ENCODE measurements at regions not wholly inside any gene's neighbourhood (a gene's known extent, or its start where the extent isn't known, plus 50 kb on each side); places are given as distances from the start of the nearest gene placed in this dataset.

DNA sequence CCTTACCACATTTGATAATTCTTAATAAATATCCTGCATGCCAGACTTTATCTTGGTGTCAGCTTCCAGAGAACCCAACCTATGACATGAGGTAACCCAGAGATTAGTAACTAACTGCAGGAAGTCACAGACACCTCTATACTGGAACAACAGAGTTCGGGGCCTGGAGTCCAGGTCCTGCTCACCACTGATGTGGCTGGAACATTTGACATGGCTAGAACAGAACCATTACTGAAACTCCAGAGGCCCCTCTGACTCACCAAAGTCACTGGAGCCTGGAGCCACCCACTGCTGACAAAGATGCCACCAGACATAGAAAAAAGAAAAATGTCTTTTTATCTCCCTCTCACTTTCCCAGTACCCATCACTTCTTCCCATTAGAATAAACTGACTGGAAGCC, 403.7 kb downstream of the MID1IP1 start:
- TF ChIP-seq, protein P1, sequence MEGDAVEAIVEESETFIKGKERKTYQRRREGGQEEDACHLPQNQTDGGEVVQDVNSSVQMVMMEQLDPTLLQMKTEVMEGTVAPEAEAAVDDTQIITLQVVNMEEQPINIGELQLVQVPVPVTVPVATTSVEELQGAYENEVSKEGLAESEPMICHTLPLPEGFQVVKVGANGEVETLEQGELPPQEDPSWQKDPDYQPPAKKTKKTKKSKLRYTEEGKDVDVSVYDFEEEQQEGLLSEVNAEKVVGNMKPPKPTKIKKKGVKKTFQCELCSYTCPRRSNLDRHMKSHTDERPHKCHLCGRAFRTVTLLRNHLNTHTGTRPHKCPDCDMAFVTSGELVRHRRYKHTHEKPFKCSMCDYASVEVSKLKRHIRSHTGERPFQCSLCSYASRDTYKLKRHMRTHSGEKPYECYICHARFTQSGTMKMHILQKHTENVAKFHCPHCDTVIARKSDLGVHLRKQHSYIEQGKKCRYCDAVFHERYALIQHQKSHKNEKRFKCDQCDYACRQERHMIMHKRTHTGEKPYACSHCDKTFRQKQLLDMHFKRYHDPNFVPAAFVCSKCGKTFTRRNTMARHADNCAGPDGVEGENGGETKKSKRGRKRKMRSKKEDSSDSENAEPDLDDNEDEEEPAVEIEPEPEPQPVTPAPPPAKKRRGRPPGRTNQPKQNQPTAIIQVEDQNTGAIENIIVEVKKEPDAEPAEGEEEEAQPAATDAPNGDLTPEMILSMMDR (IDR thresholded peaks at IDR 0.05; ENCODE audit: unreplicated experiment), result no peak
- Mint-ChIP-seq H3K4me3 (ENCODE audit: low read depth, unreplicated experiment) (no peak overlapping the region), H3K27me3 (ENCODE audit: unreplicated experiment) (no peaks in the 10 kb centered on the region), H3K27ac (ENCODE audit: unreplicated experiment) (no peak overlapping the region), H3K36me3 (ENCODE audit: insufficient read depth, unreplicated experiment) (no peaks in the 10 kb centered on the region), H3K4me1 (ENCODE audit: low read depth, unreplicated experiment) (peaks cover 20% of the 10 kb centered on the region), H3K9me3 (ENCODE audit: low read depth, unreplicated experiment) (peaks cover 3% of the 10 kb centered on the region)
- CTCF ChIA-PET, result no interaction called here
- no peak for DNase-seq
- BruUV-seq (replicated peaks), result no TSS peak
- intact Hi-C loops (cut with micrococcal nuclease; ENCODE audit: unreplicated experiment), result loop anchor here (5.0 kb wide), 1 partner anchor 48 kb away; no protein-coding TSS in a partner anchor

DNA sequence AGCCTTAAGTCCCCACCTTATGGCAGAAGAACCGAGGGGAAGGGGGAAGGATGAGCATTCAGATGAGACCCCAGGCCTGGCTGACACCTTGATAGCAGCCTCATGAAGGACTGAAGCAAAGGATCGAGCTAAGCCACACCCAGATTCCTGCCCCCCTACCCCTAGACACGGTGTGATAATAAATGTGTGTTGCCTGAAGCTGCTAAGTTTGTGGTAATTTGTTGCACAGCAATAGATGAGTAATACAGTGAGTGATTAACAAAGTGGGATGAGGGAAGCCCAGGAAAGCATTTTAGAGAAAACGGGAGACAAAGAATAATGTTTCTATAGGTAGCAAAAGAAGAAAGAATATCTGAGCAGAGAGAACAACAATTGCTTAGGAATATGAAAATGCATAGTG, 404.2 kb downstream of the MID1IP1 start:
- peaks cover 6% of the 10 kb centered on the region for H3K9me3 Mint-ChIP-seq (ENCODE audit: low read depth, unreplicated experiment)
- H3K27me3 Mint-ChIP-seq (ENCODE audit: unreplicated experiment), result no peaks in the 10 kb centered on the region
- TF ChIP-seq, protein P1 (IDR thresholded peaks at IDR 0.05; ENCODE audit: unreplicated experiment), result no peak
- H3K4me1 Mint-ChIP-seq (ENCODE audit: low read depth, unreplicated experiment), result peaks cover 20% of the 10 kb centered on the region
- no peaks in the 10 kb centered on the region for H3K36me3 Mint-ChIP-seq (ENCODE audit: insufficient read depth, unreplicated experiment)
- BruUV-seq (replicated peaks), result no TSS peak
- no peak for DNase-seq
- no peak overlapping the region for H3K27ac Mint-ChIP-seq (ENCODE audit: unreplicated experiment)
- H3K4me3 Mint-ChIP-seq (ENCODE audit: low read depth, unreplicated experiment), result no peak overlapping the region
- CTCF ChIA-PET, result no interaction called here
- intact Hi-C loops (cut with micrococcal nuclease; ENCODE audit: unreplicated experiment), result no loop called here

DNA sequence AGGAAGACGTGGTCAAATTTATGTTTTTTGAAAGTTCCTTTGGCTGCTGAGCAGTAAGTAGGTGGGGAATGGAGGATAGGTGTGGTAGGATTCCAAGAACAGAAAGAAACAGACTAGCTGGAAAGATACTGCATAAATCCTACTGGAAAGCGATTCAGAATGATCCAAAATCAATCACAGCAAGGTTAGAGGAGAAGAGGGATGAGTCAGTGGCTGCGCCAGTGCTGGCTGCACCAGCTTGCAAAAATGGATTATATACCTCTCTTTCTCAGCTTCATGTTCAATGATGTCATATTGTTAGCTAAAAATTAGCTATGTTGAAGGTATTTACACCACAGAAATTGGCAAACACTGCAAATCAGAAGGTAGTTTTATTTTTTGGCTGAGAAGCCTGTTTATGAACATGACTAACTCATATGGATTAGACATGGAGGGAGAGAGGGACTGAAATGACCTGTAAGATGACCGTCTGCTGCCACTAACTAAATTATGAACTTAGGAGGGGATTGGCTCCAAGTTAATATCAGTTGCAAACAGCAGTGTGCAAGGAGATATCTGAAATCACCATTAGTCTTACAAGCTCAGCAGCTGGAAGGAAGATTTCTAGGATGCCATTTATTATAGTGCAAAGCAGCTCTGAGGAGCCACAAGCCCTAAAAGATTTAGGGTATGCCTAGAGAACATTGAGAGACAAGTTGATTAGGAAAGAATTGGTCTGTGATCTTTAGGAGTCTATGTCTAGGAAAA, 405.3 kb downstream of the MID1IP1 start:
- no peak overlapping the region for H3K27ac Mint-ChIP-seq (ENCODE audit: unreplicated experiment)
- TF ChIP-seq, protein P1 (IDR thresholded peaks at IDR 0.05; ENCODE audit: unreplicated experiment), result no peak
- DNase-seq, result no peak
- H3K9me3 Mint-ChIP-seq (ENCODE audit: low read depth, unreplicated experiment), result peaks cover 6% of the 10 kb centered on the region
- CTCF ChIA-PET, result no interaction called here
- no peaks in the 10 kb centered on the region for H3K27me3 Mint-ChIP-seq (ENCODE audit: unreplicated experiment)
- no peaks in the 10 kb centered on the region for H3K36me3 Mint-ChIP-seq (ENCODE audit: insufficient read depth, unreplicated experiment)
- peaks cover 22% of the 10 kb centered on the region for H3K4me1 Mint-ChIP-seq (ENCODE audit: low read depth, unreplicated experiment)
- H3K4me3 Mint-ChIP-seq (ENCODE audit: low read depth, unreplicated experiment), result no peak overlapping the region
- intact Hi-C loops (cut with micrococcal nuclease; ENCODE audit: unreplicated experiment), result no loop called here
- BruUV-seq (replicated peaks), result no TSS peak

DNA sequence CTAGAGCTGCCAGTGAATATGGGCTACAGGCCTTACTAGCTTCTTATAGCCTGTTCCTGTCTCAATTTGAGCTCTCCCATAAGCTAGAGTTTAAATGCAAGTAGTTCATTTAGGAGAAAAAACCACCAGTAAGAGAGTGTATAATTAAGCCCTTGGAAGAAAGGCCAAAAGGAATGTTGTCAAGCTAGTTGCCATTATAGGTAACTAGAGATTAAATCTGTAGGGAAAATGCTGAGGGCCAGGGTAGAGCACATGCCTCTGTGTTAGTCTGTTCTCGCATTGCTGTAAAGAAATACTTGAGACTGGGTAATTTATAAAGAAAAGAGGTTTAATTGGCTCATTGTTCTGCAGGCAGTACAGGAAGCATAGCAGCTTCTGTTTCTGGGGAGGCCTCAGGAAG, 410.2 kb downstream of the MID1IP1 start:
- no peaks in the 10 kb centered on the region for H3K36me3 Mint-ChIP-seq (ENCODE audit: insufficient read depth, unreplicated experiment)
- intact Hi-C loops (cut with micrococcal nuclease; ENCODE audit: unreplicated experiment), result no loop called here
- TF ChIP-seq, protein P1 (IDR thresholded peaks at IDR 0.05; ENCODE audit: unreplicated experiment), result no peak
- CTCF ChIA-PET, result no interaction called here
- no peak overlapping the region for H3K27ac Mint-ChIP-seq (ENCODE audit: unreplicated experiment)
- no peak overlapping the region for H3K4me3 Mint-ChIP-seq (ENCODE audit: low read depth, unreplicated experiment)
- H3K4me1 Mint-ChIP-seq (ENCODE audit: low read depth, unreplicated experiment), result peaks cover 8% of the 10 kb centered on the region
- DNase-seq, result no peak
- BruUV-seq (replicated peaks), result no TSS peak
- peaks cover 18% of the 10 kb centered on the region for H3K27me3 Mint-ChIP-seq (ENCODE audit: unreplicated experiment)
- peaks cover 6% of the 10 kb centered on the region for H3K9me3 Mint-ChIP-seq (ENCODE audit: low read depth, unreplicated experiment)

All from Calu3 (cell line).